HL-60 (cell line): ENCODE measurements at regions not wholly inside any gene's neighbourhood (a gene's known extent, or its start where the extent isn't known, plus 50 kb on each side); places are given as distances from the start of the nearest gene placed in this dataset.
"Not testable (repeated sequence)": the region's sequence is repeated elsewhere in the genome, so short reads cannot be mapped to it uniquely, and the experiment has no call there.

Experiments used
- DNase-seq, 2 experiments: peaks; one replicate each; pipeline ENCODE4 v3.0.0-alpha.2; 2010 to 2020; ENCODE audit warnings: low read depth in 1 of 2, low spot score in 1 of 2
- H3K27ac ChIP-seq: fragments of 250-450 bp; sonication (Bioruptor Pico); replicated peaks from 2 replicates; pipeline ENCODE4 v1.5.1; 2020; ENCODE audit warnings: mild to moderate bottlenecking, moderate library complexity
- H3K27me3 ChIP-seq: fragments of 250-450 bp; sonication (Bioruptor Pico); 2 replicates; pipeline ENCODE4 v1.5.1; 2021; ENCODE audit warnings: mild to moderate bottlenecking, moderate library complexity; ENCODE audit not compliant: insufficient read depth, poor library complexity, severe bottlenecking
- H3K4me3 ChIP-seq: replicated peaks from 2 replicates; pipeline ENCODE4 v1.5.1; 2011; ENCODE audit warnings: mild to moderate bottlenecking, control low read depth, low read length; ENCODE audit not compliant: insufficient read depth
- CTCF ChIP-seq: IDR thresholded peaks from one replicate; pipeline ENCODE4 v1.5.1; 2011; ENCODE audit warnings: low read length, control low read depth, inconsistent platforms; ENCODE audit not compliant: insufficient read depth
- GABPA ChIP-seq: IDR thresholded peaks from 2 replicates; pipeline ENCODE4 v1.6.1; 2012; ENCODE audit warnings: low read depth
- POLR2AphosphoS5 ChIP-seq: IDR thresholded peaks from 2 replicates; pipeline ENCODE4 v1.6.1; 2012; ENCODE audit warnings: low read depth
- REST ChIP-seq: IDR thresholded peaks from 2 replicates; pipeline ENCODE4 v1.6.1; 2012; ENCODE audit warnings: low read depth; ENCODE audit not compliant: insufficient replicate concordance
- SPI1 ChIP-seq: IDR thresholded peaks from 2 replicates; pipeline ENCODE4 v1.6.1; 2012; ENCODE audit warnings: low read depth, mild to moderate bottlenecking, borderline replicate concordance

- DNase-seq: no peak
- TF ChIP-seq CTCF (no peak), GABPA (no peak), SPI1 (no peak), POLR2AphosphoS5 (no peak)
- H3K27me3 ChIP-seq: no peaks in the 10 kb centered on the region
- no peak overlapping the region for H3K27ac ChIP-seq
- H3K4me3 ChIP-seq: no peak overlapping the region
These were observed 214.9 kb downstream of the FGF9 start for GRCh38 chr13:21885714-21886224.

GRCh38 chr13:21889651-21890050 lies 218.8 kb downstream of the FGF9 start:
- Histone ChIP-seq H3K27ac (no peak overlapping the region), H3K4me3 (no peak overlapping the region), H3K27me3 (no peaks in the 10 kb centered on the region)
- DNase-seq: no peak
- TF ChIP-seq GABPA: no peak

GRCh38 chr13:21890220-21890619 lies 219.3 kb downstream of the FGF9 start:
- not testable (repeated sequence) for DNase-seq, H3K27ac ChIP-seq, H3K27me3 ChIP-seq, H3K4me3 ChIP-seq

GRCh38 chr13:21894091-21894490 lies 223.2 kb downstream of the FGF9 start:
- TF ChIP-seq GABPA: no peak
- TF ChIP-seq SPI1: no peak
- no peak for TF ChIP-seq CTCF
- TF ChIP-seq REST: no peak
- no peak for TF ChIP-seq POLR2AphosphoS5
- H3K4me3 ChIP-seq: no peak overlapping the region
- no peak overlapping the region for H3K27ac ChIP-seq
- DNase-seq: no peak
- H3K27me3 ChIP-seq: no peaks in the 10 kb centered on the region

GRCh38 chr13:21894703-21895699 lies 224.1 kb downstream of the FGF9 start:
- no peak for DNase-seq

More at GRCh38 chr13:21894703-21895699, 224.1 kb downstream of the FGF9 start:
- H3K4me3 ChIP-seq: no peak overlapping the region
- H3K27ac ChIP-seq: no peak overlapping the region
- no peaks in the 10 kb centered on the region for H3K27me3 ChIP-seq
- no peak for TF ChIP-seq POLR2AphosphoS5
- TF ChIP-seq GABPA: no peak
- TF ChIP-seq SPI1: no peak
- TF ChIP-seq REST: no peak
- TF ChIP-seq CTCF: no peak
